Head of caudate nucleus (tissue), 42 donors: ENCODE measurements at regions not wholly inside any gene's neighbourhood (a gene's known extent, or its start where the extent isn't known, plus 50 kb on each side); places are given as distances from the start of the nearest gene placed in this dataset.

Source experiments
- DNase-seq, 42 donors: peaks; one replicate each; pipeline versions ENCODE4 v3.0.0 to v3.0.0-alpha.2; 2020 to 2021; ENCODE audit warnings: mixed read lengths in 7 of 42
- intact Hi-C: fragments of 100-400 bp; cut with DNase I; formaldehyde crosslinking; loops from one replicate; pipeline ENCODE4 v1.15.0; 2022

DNA sequence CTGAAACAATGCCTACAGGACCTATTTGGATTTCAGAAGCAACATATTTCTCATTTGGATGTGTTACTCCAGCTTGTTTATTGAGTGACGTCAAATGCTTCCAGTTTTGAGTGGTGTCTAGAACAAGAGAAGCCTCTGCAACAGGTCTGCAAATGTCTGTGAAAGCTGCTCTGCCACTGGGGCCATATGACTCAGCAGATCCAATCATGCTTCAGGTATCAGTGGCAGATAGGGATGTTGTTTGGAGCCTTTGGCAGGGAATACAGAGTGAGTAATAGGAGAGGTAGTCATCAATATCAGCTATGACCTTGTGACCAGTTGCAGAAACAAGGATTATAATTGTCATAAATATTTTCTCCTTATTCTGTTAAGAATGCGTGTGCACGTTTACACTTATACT, 141.1 kb upstream of the ZXDA start:
- no peak for DNase-seq
- intact Hi-C loops: no loop called here

DNA sequence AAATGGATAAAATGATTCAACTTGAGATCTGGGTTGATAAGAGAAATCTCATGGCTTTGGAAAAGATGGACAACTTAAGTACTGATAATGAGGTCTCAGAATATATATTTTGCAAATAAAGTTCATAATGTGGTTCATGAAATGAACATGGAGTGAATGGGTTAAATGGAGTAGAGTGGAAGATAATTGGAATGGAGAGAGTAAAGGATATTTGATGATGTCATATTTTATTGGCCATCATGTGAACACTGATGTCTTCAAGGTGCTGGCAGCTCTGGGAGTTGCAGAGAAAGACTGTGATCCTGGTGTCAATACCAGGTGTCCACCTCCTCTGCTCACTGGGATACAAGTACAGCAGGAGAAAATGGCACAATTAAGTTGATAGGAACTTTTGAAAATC, 133.9 kb upstream of the ZXDA start:
- intact Hi-C loops: no loop called here
- DNase-seq: no peak

DNA sequence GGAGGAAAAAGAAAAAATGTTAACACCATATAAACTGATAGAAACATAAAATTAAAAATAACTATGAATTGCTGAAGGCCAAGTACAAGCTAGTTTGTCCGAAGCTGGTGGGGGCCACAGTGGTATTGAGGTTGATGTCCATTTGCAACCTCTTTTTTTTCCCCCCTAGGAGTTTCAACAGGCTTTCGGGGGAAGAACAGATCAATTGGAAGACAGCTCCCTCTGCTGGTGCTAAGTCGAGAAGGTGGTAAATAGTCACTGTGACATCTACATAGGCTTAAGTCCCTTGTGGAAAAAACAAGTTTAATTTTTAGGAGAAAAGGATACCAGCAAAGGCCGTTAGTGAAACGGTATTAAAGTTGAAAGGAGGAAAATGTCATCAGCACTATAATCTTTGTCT, 115.7 kb upstream of the ZXDA start:
- peak in 32 of 42 donors; percentile 1 to 77 (median 34) for DNase-seq
- intact Hi-C loops: no loop called here

DNA sequence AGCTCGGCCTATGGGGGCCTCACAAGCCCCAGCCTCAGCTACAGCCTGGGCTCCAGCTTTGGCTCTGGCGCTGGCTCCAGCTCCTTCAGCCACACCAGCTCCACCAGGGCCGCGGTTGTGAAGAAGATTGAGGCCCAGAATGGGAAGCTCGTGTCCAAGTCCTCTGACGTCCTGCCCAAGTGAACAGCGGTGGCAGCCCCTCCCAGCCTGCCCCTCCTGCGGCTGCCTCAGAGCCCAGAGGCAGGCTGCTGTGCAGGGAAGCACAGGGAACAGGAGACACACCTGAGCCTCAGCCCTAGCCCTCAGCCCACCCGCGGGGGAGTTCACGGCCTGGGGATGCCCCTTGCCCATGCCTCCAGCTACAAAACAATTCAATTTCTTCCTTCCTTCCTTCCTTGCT, 75.7 kb upstream of the ZXDA start:
- no peak for DNase-seq
- intact Hi-C loops: no loop called here

DNA sequence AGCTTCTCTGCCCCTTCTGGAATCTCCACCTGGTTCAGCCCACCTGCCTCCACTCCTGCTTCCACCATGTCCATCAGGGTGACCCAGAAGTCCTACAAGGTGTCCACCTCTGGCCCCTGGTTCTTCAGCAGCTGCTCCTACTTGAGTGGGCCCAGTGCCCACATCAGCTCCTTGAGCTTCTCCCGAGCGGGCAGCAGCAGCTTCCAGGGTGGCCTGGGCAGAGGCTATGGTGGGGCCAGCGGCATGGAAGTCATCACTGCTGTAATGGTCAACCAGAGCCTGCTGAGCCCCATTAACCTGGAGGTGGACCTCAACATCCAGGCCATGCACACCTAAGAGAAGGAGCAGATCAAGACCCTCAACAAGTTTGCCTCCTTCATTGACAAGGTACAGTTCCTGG, 74.4 kb upstream of the ZXDA start:
- intact Hi-C loops: no loop called here
- no peak for DNase-seq

DNA sequence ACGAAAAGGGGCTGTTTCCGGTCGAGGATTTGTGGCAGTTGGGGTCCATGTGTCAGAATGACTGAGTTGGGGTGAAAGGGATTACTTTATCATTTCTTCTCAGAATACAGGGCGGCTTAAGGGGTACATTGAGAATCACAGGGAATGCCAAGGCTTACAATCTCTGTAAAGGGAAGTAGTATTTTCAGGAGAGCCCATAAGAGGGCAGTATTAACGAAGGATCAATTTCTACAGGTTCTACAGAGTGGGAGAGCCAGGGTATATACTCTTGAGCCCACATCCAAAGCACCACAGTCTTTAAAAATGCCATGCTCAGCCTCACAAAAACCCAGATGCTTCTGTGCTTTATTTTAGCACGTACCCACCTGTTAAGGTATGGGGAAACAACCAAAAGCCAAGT, 67.7 kb upstream of the ZXDA start:
- no peak for DNase-seq
- intact Hi-C loops: no loop called here

DNA sequence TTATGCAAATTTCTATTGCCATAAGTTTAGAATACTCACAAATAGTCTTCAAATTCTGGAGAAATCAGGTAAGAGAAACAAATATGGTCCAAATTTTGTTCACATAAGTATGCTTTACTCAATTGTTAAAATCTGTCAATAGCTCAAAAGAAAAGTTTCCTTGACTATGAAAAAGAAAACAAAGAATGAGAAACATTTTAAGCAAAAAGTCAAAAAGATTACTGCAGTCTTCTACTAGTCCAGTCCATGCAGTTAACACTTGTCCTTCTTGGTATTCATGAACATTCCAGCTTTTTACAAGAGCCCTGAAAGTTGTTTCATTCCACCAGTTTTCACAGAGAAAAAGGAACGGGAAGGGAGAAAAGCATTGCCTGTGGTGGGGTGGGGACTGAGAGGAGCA, 54.7 kb upstream of the ZXDA start:
- intact Hi-C loops: no loop called here
- no peak for DNase-seq
